Calu3 (cell line): ENCODE measurements at regions not wholly inside any gene's neighbourhood (a gene's known extent, or its start where the extent isn't known, plus 50 kb on each side); places are given as distances from the start of the nearest gene placed in this dataset.

ENCODE experiments used
- BruUV-seq: library from RNA; stranded (reverse); fragments of 400-500 nt; replicated peaks from 2 replicates; lab custom pipeline; 2021; lab: Mats Ljungman, UMichigan
- CTCF ChIA-PET: fragments of 300-600 bp; sonication (Branson Sonifier 250); formaldehyde crosslinking; loops from one replicate; lab custom pipeline; 2022; ENCODE audit warnings: antibody characterized with exemption; lab: Charles Lee
- DNase-seq: peaks from one replicate; pipeline ENCODE4 v3.0.0; 2022
- H3K27ac Mint-ChIP-seq: one replicate; pipeline ENCODE4 v1.8.0; 2022; ENCODE audit warnings: mixed read lengths; ENCODE audit not compliant: unreplicated experiment
- H3K27me3 Mint-ChIP-seq: one replicate; pipeline ENCODE4 v1.8.0; 2022; ENCODE audit warnings: mixed read lengths; ENCODE audit not compliant: unreplicated experiment
- H3K36me3 Mint-ChIP-seq: one replicate; pipeline ENCODE4 v1.8.0; 2022; ENCODE audit warnings: mild to moderate bottlenecking, moderate library complexity, mixed read lengths; ENCODE audit not compliant: insufficient read depth, unreplicated experiment
- H3K4me1 Mint-ChIP-seq: one replicate; pipeline ENCODE4 v1.8.0; 2022; ENCODE audit warnings: mild to moderate bottlenecking, low read depth, mixed read lengths; ENCODE audit not compliant: unreplicated experiment
- H3K4me3 Mint-ChIP-seq: one replicate; pipeline ENCODE4 v1.8.0; 2022; ENCODE audit warnings: mild to moderate bottlenecking, low read depth, moderate library complexity, mixed read lengths; ENCODE audit not compliant: unreplicated experiment
- H3K9me3 Mint-ChIP-seq: one replicate; pipeline ENCODE4 v1.8.0; 2022; ENCODE audit warnings: low read depth, mixed read lengths; ENCODE audit not compliant: unreplicated experiment
- intact Hi-C: fragments of 100-400 bp; cut with micrococcal nuclease; formaldehyde crosslinking; loops from one replicate; pipeline ENCODE4 v1.10.0; 2022; ENCODE audit not compliant: unreplicated experiment
- TF ChIP-seq, protein P1 (sequence below): fragments of 200-600 bp; IDR thresholded peaks from one replicate; pipeline ENCODE4 v1.8.0; 2022; ENCODE audit warnings: antibody characterized with exemption; ENCODE audit not compliant: unreplicated experiment

DNA sequence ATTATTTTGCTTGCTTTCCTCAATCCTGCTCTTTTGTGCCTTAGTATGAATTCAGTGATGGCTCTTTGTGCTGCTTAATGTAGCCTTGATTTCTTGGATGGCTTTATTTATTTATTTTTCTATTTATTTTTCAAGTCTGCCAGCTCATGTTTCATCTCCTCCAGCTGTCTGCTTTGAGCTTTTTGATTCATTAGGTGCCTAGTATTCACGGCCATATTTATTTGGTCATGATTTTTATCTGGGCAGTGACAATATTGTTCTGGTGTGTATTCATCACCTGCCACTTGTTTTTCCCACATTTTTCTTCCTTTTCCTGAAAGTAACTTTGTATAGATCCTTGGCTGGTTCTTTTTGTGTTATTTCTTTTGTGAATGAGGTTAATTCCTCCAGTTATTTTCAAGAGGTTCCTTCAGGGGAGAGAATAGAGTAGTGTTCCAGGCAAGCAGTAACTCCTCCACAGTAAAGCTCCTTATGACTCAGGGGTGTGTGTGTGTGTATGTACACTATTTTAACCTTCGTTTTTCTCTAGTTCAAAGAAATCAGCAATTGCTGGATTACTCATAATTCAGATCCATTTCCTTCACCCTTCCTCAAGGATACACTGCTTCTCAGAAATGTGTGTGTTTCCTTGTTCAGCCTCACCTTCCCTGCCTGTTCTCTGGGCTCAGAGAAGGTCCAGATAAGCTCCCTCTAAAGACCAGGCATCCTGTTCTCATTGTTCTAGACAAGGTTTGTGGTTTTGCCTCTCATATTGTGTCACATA, 51.6 kb upstream of the PMCH start:
- no peaks in the 10 kb centered on the region for H3K27me3 Mint-ChIP-seq
- H3K4me3 Mint-ChIP-seq: no peak overlapping the region
- TF ChIP-seq, protein P1, sequence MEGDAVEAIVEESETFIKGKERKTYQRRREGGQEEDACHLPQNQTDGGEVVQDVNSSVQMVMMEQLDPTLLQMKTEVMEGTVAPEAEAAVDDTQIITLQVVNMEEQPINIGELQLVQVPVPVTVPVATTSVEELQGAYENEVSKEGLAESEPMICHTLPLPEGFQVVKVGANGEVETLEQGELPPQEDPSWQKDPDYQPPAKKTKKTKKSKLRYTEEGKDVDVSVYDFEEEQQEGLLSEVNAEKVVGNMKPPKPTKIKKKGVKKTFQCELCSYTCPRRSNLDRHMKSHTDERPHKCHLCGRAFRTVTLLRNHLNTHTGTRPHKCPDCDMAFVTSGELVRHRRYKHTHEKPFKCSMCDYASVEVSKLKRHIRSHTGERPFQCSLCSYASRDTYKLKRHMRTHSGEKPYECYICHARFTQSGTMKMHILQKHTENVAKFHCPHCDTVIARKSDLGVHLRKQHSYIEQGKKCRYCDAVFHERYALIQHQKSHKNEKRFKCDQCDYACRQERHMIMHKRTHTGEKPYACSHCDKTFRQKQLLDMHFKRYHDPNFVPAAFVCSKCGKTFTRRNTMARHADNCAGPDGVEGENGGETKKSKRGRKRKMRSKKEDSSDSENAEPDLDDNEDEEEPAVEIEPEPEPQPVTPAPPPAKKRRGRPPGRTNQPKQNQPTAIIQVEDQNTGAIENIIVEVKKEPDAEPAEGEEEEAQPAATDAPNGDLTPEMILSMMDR: no peak
- no peaks in the 10 kb centered on the region for H3K36me3 Mint-ChIP-seq
- intact Hi-C loops: no loop called here
- CTCF ChIA-PET: interaction anchor here (0.7 kb wide), 1 partner anchor 148 kb away, joined by 3 read pairs; no protein-coding TSS in a partner anchor
- H3K27ac Mint-ChIP-seq: no peak overlapping the region
- BruUV-seq: no TSS peak
- peaks cover 9% of the 10 kb centered on the region for H3K9me3 Mint-ChIP-seq
- H3K4me1 Mint-ChIP-seq: no peaks in the 10 kb centered on the region
- DNase-seq: no peak
